PC-9 (cell line): ENCODE measurements at regions not wholly inside any gene's neighbourhood (a gene's known extent, or its start where the extent isn't known, plus 50 kb on each side); places are given as distances from the start of the nearest gene placed in this dataset.

ENCODE experiments used
- BruUV-seq: library from RNA; stranded (reverse); fragments of 400-500 nt; replicated peaks from 2 replicates; lab custom pipeline; 2021; lab: Mats Ljungman, UMichigan
- CTCF ChIA-PET: fragments of 300-600 bp; sonication (Branson Sonifier 250); formaldehyde crosslinking; loops from one replicate; lab custom pipeline; 2022; ENCODE audit warnings: antibody characterized with exemption; lab: Charles Lee
- POLR2A ChIA-PET: fragments of 300-600 bp; sonication (Branson Sonifier 250); formaldehyde crosslinking; loops from one replicate; lab custom pipeline; 2022; ENCODE audit warnings: antibody characterized with exemption; ENCODE audit not compliant: unreplicated experiment; lab: Charles Lee
- DNase-seq, 2 experiments: peaks; one replicate each; pipeline versions ENCODE4 v3.0.0 to v3.0.0-alpha.2; 2015 to 2022; ENCODE audit warnings: mixed read lengths in 1 of 2
- H2AFZ ChIP-seq: fragments of 200-600 bp; sonication (generic); 2 replicates; pipeline ENCODE4 v1.8.1; 2017; ENCODE audit warnings: antibody characterized with exemption
- H3F3A ChIP-seq: fragments of 200-600 bp; sonication (generic); 2 replicates; pipeline ENCODE4 v1.8.1; 2017; ENCODE audit warnings: antibody characterized with exemption, mild to moderate bottlenecking, low read depth; ENCODE audit not compliant: insufficient read depth
- H3K27ac ChIP-seq: fragments of 200-600 bp; sonication (generic); 2 replicates; pipeline ENCODE4 v1.6.1; 2016; ENCODE audit warnings: mixed run types
- H3K27me3 ChIP-seq: fragments of 200-600 bp; sonication (generic); 2 replicates; pipeline ENCODE4 v1.6.1; 2016; ENCODE audit warnings: low read depth, mixed run types; ENCODE audit not compliant: insufficient read depth
- H3K36me3 ChIP-seq: fragments of 200-600 bp; sonication (generic); 2 replicates; pipeline ENCODE4 v1.6.1; 2016; ENCODE audit warnings: low read depth, mixed run types
- H3K4me1 ChIP-seq: fragments of 200-600 bp; sonication (generic); replicated peaks from 2 replicates; pipeline ENCODE4 v1.6.1; 2016; ENCODE audit warnings: mixed run types; ENCODE audit not compliant: insufficient read depth
- H3K4me2 ChIP-seq: fragments of 200-600 bp; sonication (generic); 2 replicates; pipeline ENCODE4 v1.6.1; 2017; ENCODE audit warnings: mixed run types
- H3K4me3 ChIP-seq: fragments of 200-600 bp; sonication (generic); 2 replicates; pipeline ENCODE4 v1.6.1; 2016; ENCODE audit warnings: mixed run types
- H3K79me2 ChIP-seq: fragments of 200-600 bp; sonication (generic); 2 replicates; pipeline ENCODE4 v1.6.1; 2017; ENCODE audit warnings: low read depth, mixed run types
- H3K9me2 ChIP-seq: fragments of 200-600 bp; sonication (generic); 2 replicates; pipeline ENCODE4 v1.8.1; 2017; ENCODE audit warnings: mild to moderate bottlenecking; ENCODE audit not compliant: insufficient read depth
- H3K9me3 ChIP-seq: fragments of 200-600 bp; sonication (generic); 2 replicates; pipeline ENCODE4 v1.8.1; 2016; ENCODE audit warnings: low read depth; ENCODE audit not compliant: insufficient read depth
- H4K20me1 ChIP-seq: fragments of 200-600 bp; sonication (generic); 2 replicates; pipeline ENCODE4 v1.8.1; 2017; ENCODE audit not compliant: insufficient read depth
- CTCF ChIP-seq: fragments of 200-600 bp; sonication (generic); conservative IDR thresholded peaks from 2 replicates; pipeline ENCODE4 v1.6.1; 2017; ENCODE audit warnings: mixed run types, antibody characterized with exemption, mild to moderate bottlenecking, moderate library complexity
- EZH2 ChIP-seq: fragments of 200-600 bp; sonication (generic); IDR thresholded peaks from 2 replicates; pipeline ENCODE4 v1.8.0; 2017; ENCODE audit warnings: antibody characterized with exemption, low read depth
- intact Hi-C: fragments of 100-400 bp; cut with micrococcal nuclease; formaldehyde crosslinking; loops from one replicate; pipeline ENCODE4 v1.10.0; 2022; ENCODE audit not compliant: unreplicated experiment

GRCh38 chr12:67837876-67838275, 151.4 kb upstream of the IFNG-AS1 start:
- Histone ChIP-seq H2AFZ (no peak overlapping the region), H3K9me2 (no peaks in the 10 kb centered on the region), H3K27me3 (no peaks in the 10 kb centered on the region), H3K4me1 (no peaks in the 10 kb centered on the region), H3K79me2 (no peaks in the 10 kb centered on the region), H3K4me2 (no peak overlapping the region), H3K9me3 (no peaks in the 10 kb centered on the region; the same call in 1 of the 2 replicates), H3K4me3 (no peak overlapping the region), H4K20me1 (no peaks in the 10 kb centered on the region), H3K27ac (no peak overlapping the region), H3F3A (no peaks in the 10 kb centered on the region), H3K36me3 (no peaks in the 10 kb centered on the region)
- ChIA-PET CTCF (no interaction called here), POLR2A (no interaction called here)
- BruUV-seq = no TSS peak
- intact Hi-C loops = no loop called here
- no peak for DNase-seq
- TF ChIP-seq EZH2 = no peak
- no peak for TF ChIP-seq CTCF

GRCh38 chr12:67842124-67842523, 147.1 kb upstream of the IFNG-AS1 start:
- Histone ChIP-seq H3K27me3 (no peaks in the 10 kb centered on the region), H3K36me3 (no peaks in the 10 kb centered on the region), H3K4me3 (no peak overlapping the region), H3K4me1 (no peaks in the 10 kb centered on the region), H3F3A (no peaks in the 10 kb centered on the region), H4K20me1 (no peaks in the 10 kb centered on the region), H3K27ac (no peak overlapping the region), H2AFZ (no peak overlapping the region), H3K9me2 (no peaks in the 10 kb centered on the region), H3K4me2 (no peak overlapping the region), H3K9me3 (no peaks in the 10 kb centered on the region; the same call in 1 of the 2 replicates), H3K79me2 (no peaks in the 10 kb centered on the region)
- CTCF ChIA-PET = no interaction called here
- TF ChIP-seq CTCF (no peak), EZH2 (no peak)
- no peak for DNase-seq
- intact Hi-C loops = no loop called here
- POLR2A ChIA-PET = no interaction called here
- no TSS peak for BruUV-seq

GRCh38 chr12:67843257-67843656, 146.0 kb upstream of the IFNG-AS1 start:
- H3K9me3 ChIP-seq = no peaks in the 10 kb centered on the region; the same call in 1 of the 2 replicates
- intact Hi-C loops = no loop called here
- H3K4me3 ChIP-seq = no peak overlapping the region
- no peak overlapping the region for H3K27ac ChIP-seq
- ChIA-PET POLR2A (no interaction called here), CTCF (no interaction called here)
- no peak overlapping the region for H2AFZ ChIP-seq
- H3K27me3 ChIP-seq = no peaks in the 10 kb centered on the region
- no peaks in the 10 kb centered on the region for H3K36me3 ChIP-seq
- H3F3A ChIP-seq = no peaks in the 10 kb centered on the region
- no peak overlapping the region for H3K4me2 ChIP-seq
- TF ChIP-seq CTCF (no peak), EZH2 (no peak)
- no peaks in the 10 kb centered on the region for H3K9me2 ChIP-seq
- no peaks in the 10 kb centered on the region for H3K4me1 ChIP-seq
- H4K20me1 ChIP-seq = no peaks in the 10 kb centered on the region
- no peak for DNase-seq
- no peaks in the 10 kb centered on the region for H3K79me2 ChIP-seq
- BruUV-seq = no TSS peak
